ENCODE measurements at regions not wholly inside any gene's neighbourhood (a gene's known extent, or its start where the extent isn't known, plus 50 kb on each side); places are given as distances from the start of the nearest gene placed in this dataset.

DNA sequence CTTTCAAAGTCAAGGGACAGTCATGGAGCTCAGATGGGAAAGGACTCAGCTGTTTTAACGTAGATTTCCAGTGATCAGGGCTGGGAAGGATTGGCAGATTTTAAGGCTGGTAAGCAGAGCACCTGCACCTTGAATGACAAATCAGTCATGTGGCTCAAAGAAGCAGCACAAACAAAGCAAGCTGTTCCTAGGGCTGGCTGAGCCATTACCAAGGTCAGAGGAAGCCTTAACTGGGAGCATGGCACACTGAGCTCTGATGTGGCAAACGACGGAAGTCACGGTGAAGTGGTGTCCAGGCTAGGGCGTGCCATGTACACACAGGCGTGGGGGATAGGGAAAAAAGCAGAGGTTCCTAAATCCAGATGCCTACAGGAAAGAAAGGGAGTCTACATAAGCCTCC is 84.6 kb upstream of the PFN2 start:
- Histone ChIP-seq H3K27me3 (no peaks in the 10 kb centered on the region), H3K4me1 (no peaks in the 10 kb centered on the region), H3K9me3 (no peaks in the 10 kb centered on the region), H3K27ac (no peak overlapping the region), H3K4me3 (no peak overlapping the region), H3K36me3 (no peaks in the 10 kb centered on the region)
- intact Hi-C loops (cut with DNase I; ENCODE audit: low total_unique reads), result no loop called here
- TF ChIP-seq POLR2A (IDR thresholded peaks at IDR 0.05) (no peak), POLR2AphosphoS5 (IDR thresholded peaks at IDR 0.05) (no peak), CTCF (IDR thresholded peaks at IDR 0.05) (no peak)
- no peak for DNase-seq (ENCODE audit: low spot score in 2 of 2)

DNA sequence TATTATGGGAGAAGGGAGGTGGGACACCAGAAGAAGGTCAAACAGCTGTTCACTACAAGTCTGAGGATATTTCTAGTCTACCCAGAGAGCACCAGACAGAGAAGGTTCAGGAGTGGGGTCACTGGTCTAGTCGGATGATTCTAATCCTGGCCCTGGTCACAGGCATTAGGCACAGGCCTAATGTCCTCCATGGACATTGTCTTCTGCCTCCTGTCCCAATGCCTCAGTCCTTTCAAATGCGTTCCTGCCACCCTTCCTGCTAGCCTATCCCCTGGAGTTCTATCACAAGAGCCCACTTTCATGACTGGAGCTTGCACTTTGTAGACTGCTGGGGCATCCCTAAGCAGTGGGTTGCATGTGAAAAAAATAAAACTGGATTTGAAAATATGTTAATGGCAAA is 83.9 kb upstream of the PFN2 start:
- no peak overlapping the region for H3K27ac ChIP-seq
- no peaks in the 10 kb centered on the region for H3K27me3 ChIP-seq
- H3K36me3 ChIP-seq, result no peaks in the 10 kb centered on the region
- no peaks in the 10 kb centered on the region for H3K9me3 ChIP-seq
- intact Hi-C loops (cut with DNase I; ENCODE audit: low total_unique reads), result no loop called here
- H3K4me1 ChIP-seq, result no peaks in the 10 kb centered on the region
- H3K4me3 ChIP-seq, result no peak overlapping the region
- DNase-seq (ENCODE audit: low spot score in 2 of 2), result no peak
- TF ChIP-seq CTCF (IDR thresholded peaks at IDR 0.05), result no peak
- TF ChIP-seq POLR2A (IDR thresholded peaks at IDR 0.05), result no peak
- no peak for TF ChIP-seq POLR2AphosphoS5 (IDR thresholded peaks at IDR 0.05)

- H3K27me3 ChIP-seq, result no peaks in the 10 kb centered on the region
- TF ChIP-seq POLR2A (IDR thresholded peaks at IDR 0.05) (no peak), POLR2AphosphoS5 (IDR thresholded peaks at IDR 0.05) (no peak), CTCF (IDR thresholded peaks at IDR 0.05) (no peak)
- intact Hi-C loops (cut with DNase I; ENCODE audit: low total_unique reads), result no loop called here
- no peaks in the 10 kb centered on the region for H3K9me3 ChIP-seq
- no peak for DNase-seq (ENCODE audit: low spot score in 2 of 2)
- H3K27ac ChIP-seq, result no peak overlapping the region
- H3K4me1 ChIP-seq, result no peaks in the 10 kb centered on the region
- H3K4me3 ChIP-seq, result no peak overlapping the region
- no peaks in the 10 kb centered on the region for H3K36me3 ChIP-seq
These were observed 79.8 kb upstream of the PFN2 start for GRCh38 chr3:150050510-150050909.

GRCh38 chr3:150049317-150049716 is 78.6 kb upstream of the PFN2 start:
- H3K9me3 ChIP-seq, result no peaks in the 10 kb centered on the region
- H3K36me3 ChIP-seq, result no peaks in the 10 kb centered on the region
- H3K4me3 ChIP-seq, result no peak overlapping the region
- intact Hi-C loops (cut with DNase I; ENCODE audit: low total_unique reads), result no loop called here
- TF ChIP-seq POLR2A (IDR thresholded peaks at IDR 0.05) (no peak), CTCF (IDR thresholded peaks at IDR 0.05) (no peak), POLR2AphosphoS5 (IDR thresholded peaks at IDR 0.05) (no peak)
- no peaks in the 10 kb centered on the region for H3K4me1 ChIP-seq
- no peak for DNase-seq (ENCODE audit: low spot score in 2 of 2)
- H3K27ac ChIP-seq, result no peak overlapping the region
- H3K27me3 ChIP-seq, result no peaks in the 10 kb centered on the region

DNA sequence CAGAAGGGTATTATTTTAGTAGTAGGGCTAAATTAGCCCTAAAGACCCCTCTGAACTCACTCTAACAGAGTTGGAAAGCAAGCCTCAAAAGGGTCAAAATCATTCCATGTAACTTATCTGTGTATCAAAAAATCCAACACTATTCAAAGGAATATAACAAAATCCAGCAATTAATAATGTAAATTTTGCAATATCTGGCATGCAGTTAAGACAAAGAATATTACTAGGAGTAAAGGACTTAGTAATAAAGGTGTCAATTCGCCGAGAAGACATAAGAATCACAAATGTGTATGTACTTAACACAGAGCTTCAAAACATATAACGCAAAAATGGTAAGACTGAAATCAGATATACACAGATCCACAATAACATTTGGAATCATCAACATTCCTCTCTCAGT is 71.2 kb upstream of the PFN2 start:
- no peak for DNase-seq (ENCODE audit: low spot score in 2 of 2)
- Histone ChIP-seq H3K36me3 (no peaks in the 10 kb centered on the region), H3K9me3 (peaks cover 8 to 16% of the 10 kb centered on the region in 2 donors), H3K4me3 (no peak overlapping the region), H3K27ac (no peak overlapping the region), H3K27me3 (no peaks in the 10 kb centered on the region), H3K4me1 (no peaks in the 10 kb centered on the region)
- TF ChIP-seq CTCF (IDR thresholded peaks at IDR 0.05) (no peak), POLR2A (IDR thresholded peaks at IDR 0.05) (no peak), POLR2AphosphoS5 (IDR thresholded peaks at IDR 0.05) (no peak)
- intact Hi-C loops (cut with DNase I; ENCODE audit: low total_unique reads), result loop anchor here (5.0 kb wide), 1 partner anchor 825 kb away; no protein-coding TSS in a partner anchor
